GM19043 (cell line): ENCODE measurements at regions not wholly inside any gene's neighbourhood (a gene's known extent, or its start where the extent isn't known, plus 50 kb on each side); places are given as distances from the start of the nearest gene placed in this dataset.

ENCODE experiments used
- ATAC-seq: cut with Tn5 transposase; IDR thresholded peaks from one replicate; pipeline ENCODE4 v1.9.1; 2021; ENCODE audit warnings: low read depth; ENCODE audit not compliant: unreplicated experiment

- no peak for ATAC-seq
Observed at GRCh38 chr2:176388861-176389260, 119.6 kb downstream of the MTX2 start.

- no peak for ATAC-seq
Observed at GRCh38 chr2:176390276-176391147, 121.3 kb downstream of the MTX2 start.

- no peak for ATAC-seq
Observed at GRCh38 chr2:176391148-176391419, 121.8 kb downstream of the MTX2 start.

- ATAC-seq: no peak
Observed at GRCh38 chr2:176392249-176392648, 123.0 kb downstream of the MTX2 start.

- no peak for ATAC-seq
Observed at GRCh38 chr2:176392744-176393414, 123.6 kb downstream of the MTX2 start.

GRCh38 chr2:176395273-176395854 is 126.1 kb downstream of the MTX2 start:
- ATAC-seq: no peak

GRCh38 chr2:176398243-176399073 is 129.2 kb downstream of the MTX2 start:
- ATAC-seq: no peak

- ATAC-seq: no peak
Observed at GRCh38 chr2:176399074-176399598, 129.9 kb downstream of the MTX2 start.

- no peak for ATAC-seq
Observed at GRCh38 chr2:176405477-176405876, 136.2 kb downstream of the MTX2 start.

- no peak for ATAC-seq
Observed at GRCh38 chr2:176407706-176408105, 138.5 kb downstream of the MTX2 start.

GRCh38 chr2:176409671-176410070 is 140.4 kb downstream of the MTX2 start:
- ATAC-seq: no peak

GRCh38 chr2:176412136-176412535 is 142.9 kb downstream of the MTX2 start:
- ATAC-seq: no peak

- ATAC-seq: no peak
Observed at GRCh38 chr2:176413786-176414185, 144.5 kb downstream of the MTX2 start.

- no peak for ATAC-seq
Observed at GRCh38 chr2:176414641-176415040, 145.4 kb downstream of the MTX2 start.

- ATAC-seq: no peak
Observed at GRCh38 chr2:176415174-176415895, 146.1 kb downstream of the MTX2 start.

- ATAC-seq: no peak
Observed at GRCh38 chr2:176415937-176416499, 146.8 kb downstream of the MTX2 start.

GRCh38 chr2:176418768-176419167 is 149.5 kb downstream of the MTX2 start:
- no peak for ATAC-seq

GRCh38 chr2:176419591-176420071 is 150.4 kb downstream of the MTX2 start:
- ATAC-seq: no peak

- no peak for ATAC-seq
Observed at GRCh38 chr2:176421297-176422050, 152.2 kb downstream of the MTX2 start.
